ENCODE measurements at regions not wholly inside any gene's neighbourhood (a gene's known extent, or its start where the extent isn't known, plus 50 kb on each side); places are given as distances from the start of the nearest gene placed in this dataset.

DNA sequence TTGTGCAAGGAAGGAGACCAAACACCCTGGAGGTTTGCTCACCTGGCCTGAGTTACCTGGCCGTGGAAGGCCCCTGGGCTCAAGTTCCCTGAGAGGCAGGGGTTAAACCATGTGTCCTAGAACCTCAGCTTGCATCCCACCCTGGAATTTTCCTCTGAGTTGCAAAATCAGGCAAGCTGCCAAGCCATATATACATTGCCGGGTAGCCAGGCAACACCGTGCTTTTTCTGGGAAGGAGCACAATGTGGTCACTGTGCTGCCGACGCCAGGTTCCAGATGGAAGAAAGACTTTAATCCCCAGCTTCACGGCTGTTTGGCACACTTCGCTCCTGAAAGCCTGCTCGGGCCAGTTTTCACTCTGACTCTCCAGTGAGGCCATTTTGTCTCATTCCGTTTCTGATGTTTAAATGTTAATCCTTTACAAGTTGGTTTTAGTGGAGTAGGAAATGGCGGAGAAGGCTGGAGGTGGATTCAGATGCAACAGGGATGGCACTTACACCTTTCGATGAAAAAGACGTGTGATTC, 60.1 kb upstream of the PEG3 start:
- TF ChIP-seq, protein P1, sequence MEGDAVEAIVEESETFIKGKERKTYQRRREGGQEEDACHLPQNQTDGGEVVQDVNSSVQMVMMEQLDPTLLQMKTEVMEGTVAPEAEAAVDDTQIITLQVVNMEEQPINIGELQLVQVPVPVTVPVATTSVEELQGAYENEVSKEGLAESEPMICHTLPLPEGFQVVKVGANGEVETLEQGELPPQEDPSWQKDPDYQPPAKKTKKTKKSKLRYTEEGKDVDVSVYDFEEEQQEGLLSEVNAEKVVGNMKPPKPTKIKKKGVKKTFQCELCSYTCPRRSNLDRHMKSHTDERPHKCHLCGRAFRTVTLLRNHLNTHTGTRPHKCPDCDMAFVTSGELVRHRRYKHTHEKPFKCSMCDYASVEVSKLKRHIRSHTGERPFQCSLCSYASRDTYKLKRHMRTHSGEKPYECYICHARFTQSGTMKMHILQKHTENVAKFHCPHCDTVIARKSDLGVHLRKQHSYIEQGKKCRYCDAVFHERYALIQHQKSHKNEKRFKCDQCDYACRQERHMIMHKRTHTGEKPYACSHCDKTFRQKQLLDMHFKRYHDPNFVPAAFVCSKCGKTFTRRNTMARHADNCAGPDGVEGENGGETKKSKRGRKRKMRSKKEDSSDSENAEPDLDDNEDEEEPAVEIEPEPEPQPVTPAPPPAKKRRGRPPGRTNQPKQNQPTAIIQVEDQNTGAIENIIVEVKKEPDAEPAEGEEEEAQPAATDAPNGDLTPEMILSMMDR (IDR thresholded peaks at IDR 0.05; ENCODE audit: insufficient read depth, low read length) = no peak
- TF ChIP-seq, protein P2, sequence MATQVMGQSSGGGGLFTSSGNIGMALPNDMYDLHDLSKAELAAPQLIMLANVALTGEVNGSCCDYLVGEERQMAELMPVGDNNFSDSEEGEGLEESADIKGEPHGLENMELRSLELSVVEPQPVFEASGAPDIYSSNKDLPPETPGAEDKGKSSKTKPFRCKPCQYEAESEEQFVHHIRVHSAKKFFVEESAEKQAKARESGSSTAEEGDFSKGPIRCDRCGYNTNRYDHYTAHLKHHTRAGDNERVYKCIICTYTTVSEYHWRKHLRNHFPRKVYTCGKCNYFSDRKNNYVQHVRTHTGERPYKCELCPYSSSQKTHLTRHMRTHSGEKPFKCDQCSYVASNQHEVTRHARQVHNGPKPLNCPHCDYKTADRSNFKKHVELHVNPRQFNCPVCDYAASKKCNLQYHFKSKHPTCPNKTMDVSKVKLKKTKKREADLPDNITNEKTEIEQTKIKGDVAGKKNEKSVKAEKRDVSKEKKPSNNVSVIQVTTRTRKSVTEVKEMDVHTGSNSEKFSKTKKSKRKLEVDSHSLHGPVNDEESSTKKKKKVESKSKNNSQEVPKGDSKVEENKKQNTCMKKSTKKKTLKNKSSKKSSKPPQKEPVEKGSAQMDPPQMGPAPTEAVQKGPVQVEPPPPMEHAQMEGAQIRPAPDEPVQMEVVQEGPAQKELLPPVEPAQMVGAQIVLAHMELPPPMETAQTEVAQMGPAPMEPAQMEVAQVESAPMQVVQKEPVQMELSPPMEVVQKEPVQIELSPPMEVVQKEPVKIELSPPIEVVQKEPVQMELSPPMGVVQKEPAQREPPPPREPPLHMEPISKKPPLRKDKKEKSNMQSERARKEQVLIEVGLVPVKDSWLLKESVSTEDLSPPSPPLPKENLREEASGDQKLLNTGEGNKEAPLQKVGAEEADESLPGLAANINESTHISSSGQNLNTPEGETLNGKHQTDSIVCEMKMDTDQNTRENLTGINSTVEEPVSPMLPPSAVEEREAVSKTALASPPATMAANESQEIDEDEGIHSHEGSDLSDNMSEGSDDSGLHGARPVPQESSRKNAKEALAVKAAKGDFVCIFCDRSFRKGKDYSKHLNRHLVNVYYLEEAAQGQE (IDR thresholded peaks at IDR 0.05; ENCODE audit: insufficient replicate concordance, low read depth) = no peak
